G401.6 (cell line): ENCODE measurements at regions not wholly inside any gene's neighbourhood (a gene's known extent, or its start where the extent isn't known, plus 50 kb on each side); places are given as distances from the start of the nearest gene placed in this dataset.

Source experiments
- FAIRE-seq: peaks from 2 replicates; lab custom pipeline; 2012; peaks lifted over from hg19 to GRCh38; lab: Jason Lieb, UNC

- no peak for FAIRE-seq
Observed at GRCh38 chr21:15324542-15324941, 259.7 kb upstream of the NRIP1 start.

- FAIRE-seq, result no peak
Observed at GRCh38 chr21:15326032-15326867, 261.4 kb upstream of the NRIP1 start.

- FAIRE-seq, result no peak
Observed at GRCh38 chr21:15327637-15328265, 263.0 kb upstream of the NRIP1 start.

DNA sequence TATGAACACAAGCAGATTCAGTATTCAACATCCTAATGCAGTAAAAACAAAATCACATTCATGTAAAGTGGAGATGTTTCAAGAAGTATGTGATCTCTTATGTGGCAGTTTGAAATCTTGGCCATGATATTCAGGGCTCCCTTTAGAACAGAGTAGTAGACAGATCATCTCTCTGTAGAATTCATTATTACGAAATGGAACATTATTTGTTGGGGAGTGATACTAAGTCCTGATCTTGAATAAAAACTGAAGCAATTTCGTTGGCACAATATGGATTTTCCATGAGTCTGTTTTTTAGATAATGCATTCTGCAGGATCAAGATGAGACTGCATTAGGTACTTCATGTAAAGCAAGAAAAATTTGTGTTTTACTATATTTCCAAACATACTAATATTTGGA, 264.4 kb upstream of the NRIP1 start:
- no peak for FAIRE-seq

- FAIRE-seq, result no peak
Observed at GRCh38 chr21:15330872-15331271, 266.1 kb upstream of the NRIP1 start.

- no peak for FAIRE-seq
Observed at GRCh38 chr21:15332572-15332971, 267.8 kb upstream of the NRIP1 start.

GRCh38 chr21:15333136-15333710, 268.4 kb upstream of the NRIP1 start:
- FAIRE-seq, result no peak

DNA sequence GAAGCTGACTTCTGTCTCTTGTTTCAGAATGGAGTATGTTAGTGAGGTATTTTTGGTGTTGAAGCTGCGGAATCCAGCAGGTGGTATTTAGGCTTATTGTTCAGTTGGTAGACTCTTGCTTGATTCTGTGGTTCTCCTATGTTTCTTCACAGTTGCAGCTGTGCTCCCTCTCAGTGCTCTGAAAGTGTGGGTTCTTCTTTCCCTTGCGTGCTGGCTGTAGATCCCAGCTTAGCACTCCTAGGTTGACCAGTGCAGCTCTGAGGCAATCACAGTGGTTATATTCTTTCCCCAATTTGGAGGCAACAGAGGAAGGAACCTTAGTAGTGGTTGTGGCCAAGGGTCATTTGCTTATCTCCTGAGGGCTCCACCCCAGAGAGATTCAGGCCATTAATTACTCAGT, 269.2 kb upstream of the NRIP1 start:
- no peak for FAIRE-seq

DNA sequence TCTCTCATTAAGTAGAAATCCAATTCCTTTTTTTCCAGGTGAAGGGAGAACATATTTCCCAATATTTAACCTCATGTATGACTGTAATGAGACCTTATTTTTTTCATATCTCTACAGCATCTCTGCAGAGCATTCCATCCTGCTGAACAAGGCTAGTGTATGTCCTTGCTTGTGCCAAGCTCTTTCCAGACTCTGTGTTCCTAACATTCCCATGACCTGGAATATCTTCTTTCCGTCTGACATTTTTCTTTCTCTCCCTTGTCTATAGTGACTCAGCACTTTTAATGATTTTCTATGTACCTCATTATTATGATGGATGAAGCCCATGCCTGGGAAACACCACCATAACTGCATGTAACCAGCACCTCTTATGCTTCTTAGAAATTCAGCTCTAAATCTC, 278.3 kb upstream of the NRIP1 start:
- FAIRE-seq, result no peak

- no peak for FAIRE-seq
Observed at GRCh38 chr21:15352009-15352408, 287.2 kb upstream of the NRIP1 start.

GRCh38 chr21:15353546-15353945, 288.7 kb upstream of the NRIP1 start:
- no peak for FAIRE-seq

DNA sequence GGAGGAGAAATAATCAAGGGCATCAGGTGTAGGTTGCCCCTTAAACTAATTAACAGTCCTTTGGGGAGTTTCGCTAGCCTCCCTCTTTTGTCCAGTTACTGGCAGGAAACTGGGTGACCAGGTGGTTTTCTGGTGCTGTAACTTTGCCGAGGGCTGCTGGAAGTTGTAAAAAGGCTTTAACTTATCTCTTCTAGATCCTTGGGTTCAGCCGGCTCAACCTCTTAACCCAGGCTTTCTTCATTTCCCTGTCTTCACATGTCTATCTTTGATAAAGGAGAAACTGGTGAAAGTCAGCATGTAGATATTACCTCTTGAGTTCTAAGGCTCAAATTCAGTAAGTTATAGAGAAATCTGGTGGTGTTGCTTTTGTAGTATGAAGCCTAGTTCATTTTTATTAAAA, 289.7 kb upstream of the NRIP1 start:
- FAIRE-seq, result no peak

DNA sequence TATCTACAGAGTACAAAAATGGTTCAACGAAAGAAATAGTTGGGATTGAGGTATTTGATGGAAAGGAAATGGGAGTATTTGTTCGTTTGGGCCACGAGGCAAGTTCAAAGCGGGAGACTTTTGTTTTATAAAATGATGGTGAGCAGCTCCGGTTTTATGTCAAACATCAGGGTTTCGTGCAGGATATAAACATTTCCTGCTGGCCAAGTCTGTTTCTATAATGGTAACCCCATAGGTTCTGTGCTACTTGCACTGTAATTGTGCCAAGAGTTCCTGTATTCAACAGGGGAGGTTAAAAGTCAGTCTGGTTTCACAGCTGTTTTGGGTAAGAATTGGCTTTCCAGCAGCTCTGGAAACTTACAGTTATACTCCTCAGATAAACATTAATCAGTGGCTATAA, 290.3 kb upstream of the NRIP1 start:
- FAIRE-seq, result no peak

GRCh38 chr21:15359251-15359650, 294.5 kb upstream of the NRIP1 start:
- no peak for FAIRE-seq

DNA sequence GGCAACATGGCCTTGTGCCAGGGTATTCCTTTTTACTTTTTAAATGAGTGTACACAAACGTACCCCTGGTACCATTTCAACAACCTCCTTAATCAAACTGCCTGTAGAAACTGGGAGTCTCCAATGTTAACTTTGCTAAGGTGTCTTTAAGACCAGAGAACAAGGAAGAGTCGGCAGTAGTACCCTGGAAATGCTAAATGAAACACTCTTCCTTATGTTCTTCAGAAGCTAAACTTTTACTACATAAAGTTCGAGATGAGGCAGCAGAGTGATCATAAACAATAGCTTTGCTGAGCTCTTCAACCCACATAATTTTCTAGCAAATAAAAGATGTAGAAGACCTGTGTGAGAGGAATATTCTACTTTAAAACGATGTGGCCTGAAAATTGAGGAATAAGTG, 297.7 kb upstream of the NRIP1 start:
- no peak for FAIRE-seq

GRCh38 chr21:15363921-15364320, 299.1 kb upstream of the NRIP1 start:
- FAIRE-seq, result no peak

DNA sequence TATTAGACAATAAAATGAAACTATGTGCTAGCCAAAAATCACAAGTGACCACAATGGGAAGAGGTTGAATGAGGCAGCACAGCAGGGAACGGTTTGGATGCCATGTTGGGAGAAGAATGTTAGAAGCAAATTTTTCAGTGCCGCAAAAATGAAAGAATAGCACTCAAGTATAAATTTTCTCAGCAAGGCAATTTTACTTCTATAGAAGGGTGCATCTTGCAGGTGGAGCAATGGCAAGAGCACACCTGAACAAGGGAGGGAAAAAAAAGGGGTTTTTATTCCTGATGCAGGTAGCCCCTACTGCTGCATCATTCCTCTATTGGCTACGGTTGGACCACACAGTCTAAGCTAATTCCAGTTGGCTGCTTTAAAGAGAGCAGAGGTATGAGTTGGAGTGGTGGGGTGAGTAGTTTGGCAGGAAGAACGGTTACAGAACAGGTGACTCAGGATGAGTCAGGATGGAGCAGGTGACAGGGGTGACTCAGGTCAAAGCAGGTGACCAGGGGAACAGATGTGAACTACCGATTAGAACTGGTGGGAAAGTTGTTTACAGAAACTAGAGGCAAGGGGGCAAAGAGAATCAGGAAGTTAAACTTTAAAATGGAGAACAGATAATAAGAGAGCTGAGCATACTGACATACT, 301.1 kb upstream of the NRIP1 start:
- FAIRE-seq, result no peak

- FAIRE-seq, result no peak
Observed at GRCh38 chr21:15366555-15366954, 301.8 kb upstream of the NRIP1 start.

DNA sequence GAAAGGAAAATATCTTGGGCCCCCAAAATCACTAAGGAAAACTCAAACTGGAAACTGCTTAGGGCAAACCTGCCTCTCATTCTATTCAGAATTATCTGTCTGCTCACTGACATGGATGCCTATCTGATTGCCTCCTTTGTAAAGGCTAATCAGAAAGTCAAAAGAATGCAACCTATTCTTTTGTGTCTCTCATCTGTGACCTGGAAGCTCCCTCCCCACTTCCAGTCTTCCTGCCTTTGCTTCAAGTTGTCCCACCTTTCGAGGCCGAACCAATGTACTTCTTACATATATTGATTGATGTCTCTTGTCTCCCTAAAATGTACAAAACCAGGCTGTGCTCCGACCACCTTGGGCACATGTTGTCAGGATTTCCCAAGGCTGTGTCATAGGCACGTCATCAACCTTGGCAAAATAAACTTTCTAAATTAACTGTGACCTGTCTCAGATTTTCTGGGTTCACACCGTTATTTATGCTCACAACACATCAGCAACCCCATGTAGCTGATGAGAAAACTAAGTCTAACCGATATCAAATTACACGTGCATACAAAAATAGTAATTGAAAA, 302.3 kb upstream of the NRIP1 start:
- no peak for FAIRE-seq

- FAIRE-seq, result no peak
Observed at GRCh38 chr21:15370462-15370975, 305.7 kb upstream of the NRIP1 start.

GRCh38 chr21:15373941-15374340, 309.1 kb upstream of the NRIP1 start:
- FAIRE-seq, result no peak

DNA sequence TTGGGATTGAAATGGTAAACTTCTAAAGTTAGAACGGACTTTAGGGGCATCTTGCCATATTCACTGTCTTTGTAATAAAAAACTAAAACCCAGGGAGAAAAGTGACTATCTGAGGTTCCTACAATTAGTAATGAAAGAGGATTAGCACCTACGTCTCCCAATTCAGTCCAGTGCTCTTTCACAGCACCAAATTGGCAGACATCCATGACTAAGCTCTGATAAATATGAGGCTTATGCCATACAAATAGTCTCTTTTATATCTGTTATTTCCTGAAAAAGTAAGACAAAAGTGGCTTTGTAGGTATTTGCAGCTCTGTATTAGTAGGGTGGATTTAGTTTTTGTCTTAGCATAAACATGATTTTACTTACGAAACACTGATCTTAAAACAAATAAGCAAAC, 315.0 kb upstream of the NRIP1 start:
- no peak for FAIRE-seq

GRCh38 chr21:15383588-15383987, 318.8 kb upstream of the NRIP1 start:
- FAIRE-seq, result no peak
